Mononuclear cell (primary cell): ENCODE measurements at regions not wholly inside any gene's neighbourhood (a gene's known extent, or its start where the extent isn't known, plus 50 kb on each side); places are given as distances from the start of the nearest gene placed in this dataset.
"Not testable (repeated sequence)": the region's sequence is repeated elsewhere in the genome, so short reads cannot be mapped to it uniquely, and the experiment has no call there.

ENCODE experiments used
- H3K27me3 ChIP-seq: 2 replicates; pipeline ENCODE4 v1.6.0; 2011; ENCODE audit warnings: low read length, control low read depth; ENCODE audit not compliant: insufficient read depth
- H3K4me1 ChIP-seq: 2 replicates; pipeline ENCODE4 v1.5.1; 2011; ENCODE audit warnings: mild to moderate bottlenecking, low read length, control low read depth; ENCODE audit not compliant: insufficient read depth
- H3K4me3 ChIP-seq: 2 replicates; pipeline ENCODE4 v1.5.1; 2011; ENCODE audit warnings: mild to moderate bottlenecking, low read length, moderate library complexity
- H3K9me3 ChIP-seq: 2 replicates; pipeline ENCODE4 v1.5.1; 2011; ENCODE audit warnings: low read depth, mild to moderate bottlenecking, control low read depth, low read length

DNA sequence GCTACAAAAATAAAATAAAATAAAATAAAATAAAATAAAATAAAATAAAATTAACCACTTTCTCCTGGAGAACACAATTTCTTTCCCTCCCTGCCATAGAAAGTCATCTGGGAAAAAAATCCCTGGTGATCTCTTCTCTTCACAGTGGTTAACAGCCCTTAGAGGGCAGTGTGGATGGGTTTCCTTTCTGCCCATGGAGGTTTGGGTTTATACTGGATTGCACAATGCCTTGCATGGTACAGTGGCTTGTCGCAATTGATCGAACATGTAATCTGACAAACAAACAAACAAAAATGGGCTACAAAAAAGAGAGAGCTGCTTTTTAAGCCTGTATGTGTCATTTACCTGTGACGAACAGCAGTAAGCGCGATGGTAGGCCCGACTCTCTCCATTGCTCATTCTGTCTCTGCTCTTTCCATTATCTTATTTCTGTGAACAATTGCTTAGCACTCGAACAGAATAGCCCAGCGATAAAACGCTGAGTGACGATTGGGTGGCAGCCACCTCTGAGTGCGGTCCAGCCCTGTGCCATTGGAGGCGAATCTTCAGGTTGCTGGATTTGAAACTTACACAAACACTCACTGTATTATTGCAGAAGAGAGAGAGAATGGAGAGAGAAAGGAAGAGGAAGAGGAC, 166.1 kb downstream of the CD83 start:
- Histone ChIP-seq H3K9me3 (no peaks in the 10 kb centered on the region), H3K4me1 (peaks cover 5% of the 10 kb centered on the region), H3K27me3 (no peaks in the 10 kb centered on the region), H3K4me3 (no peak overlapping the region)

DNA sequence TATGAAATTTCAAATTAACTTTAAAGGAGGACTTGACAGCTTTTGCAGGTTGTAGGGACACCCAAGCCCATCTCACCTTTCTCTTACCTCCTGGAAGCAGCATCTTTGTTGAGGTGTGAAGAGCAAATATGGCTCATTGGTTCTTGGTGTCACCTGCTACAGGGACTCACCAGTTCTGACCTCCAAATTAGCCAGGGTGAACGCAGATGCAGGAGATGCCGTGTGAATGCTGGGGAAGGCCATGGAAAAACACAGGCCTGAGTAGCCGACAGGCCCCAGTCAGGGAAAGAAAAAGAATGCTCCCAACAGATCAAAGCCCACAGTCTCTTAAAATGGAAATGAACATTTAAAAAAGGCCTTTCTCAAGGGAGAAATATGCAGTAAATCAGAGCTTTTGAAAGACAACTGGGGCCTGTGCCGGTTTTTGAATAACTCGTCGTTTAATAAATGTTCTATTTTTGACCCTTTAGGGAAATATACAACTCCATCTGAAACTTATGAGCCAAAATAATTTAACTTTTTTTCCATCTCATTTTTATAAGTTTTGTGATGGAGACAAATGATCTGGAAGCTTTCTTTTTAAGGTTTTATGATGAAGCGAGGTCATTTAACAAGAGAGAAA, 167.5 kb downstream of the CD83 start:
- Histone ChIP-seq H3K4me3 (no peak overlapping the region), H3K4me1 (no peaks in the 10 kb centered on the region), H3K27me3 (no peaks in the 10 kb centered on the region), H3K9me3 (no peaks in the 10 kb centered on the region)

DNA sequence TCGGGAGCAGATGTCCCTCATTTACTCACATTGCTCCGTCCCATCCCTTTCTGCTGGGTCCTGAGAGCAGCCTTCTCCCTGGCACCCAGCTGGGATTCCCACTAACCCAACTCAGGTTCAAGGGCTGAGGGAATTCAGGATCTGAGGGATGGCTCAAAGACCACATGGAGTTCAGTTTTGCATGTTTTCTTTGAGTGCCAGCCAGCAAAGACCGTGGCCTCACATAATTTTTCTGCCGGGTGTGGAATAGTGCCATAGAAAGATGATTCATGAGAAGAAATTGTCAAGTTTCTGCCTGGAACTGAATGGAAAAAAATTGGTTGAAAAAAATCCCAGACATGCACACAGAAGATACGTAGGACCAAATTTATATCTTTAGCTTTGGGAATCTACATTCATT, 168.6 kb downstream of the CD83 start:
- Histone ChIP-seq H3K27me3 (no peaks in the 10 kb centered on the region), H3K4me1 (no peaks in the 10 kb centered on the region), H3K4me3 (no peak overlapping the region), H3K9me3 (no peaks in the 10 kb centered on the region)

DNA sequence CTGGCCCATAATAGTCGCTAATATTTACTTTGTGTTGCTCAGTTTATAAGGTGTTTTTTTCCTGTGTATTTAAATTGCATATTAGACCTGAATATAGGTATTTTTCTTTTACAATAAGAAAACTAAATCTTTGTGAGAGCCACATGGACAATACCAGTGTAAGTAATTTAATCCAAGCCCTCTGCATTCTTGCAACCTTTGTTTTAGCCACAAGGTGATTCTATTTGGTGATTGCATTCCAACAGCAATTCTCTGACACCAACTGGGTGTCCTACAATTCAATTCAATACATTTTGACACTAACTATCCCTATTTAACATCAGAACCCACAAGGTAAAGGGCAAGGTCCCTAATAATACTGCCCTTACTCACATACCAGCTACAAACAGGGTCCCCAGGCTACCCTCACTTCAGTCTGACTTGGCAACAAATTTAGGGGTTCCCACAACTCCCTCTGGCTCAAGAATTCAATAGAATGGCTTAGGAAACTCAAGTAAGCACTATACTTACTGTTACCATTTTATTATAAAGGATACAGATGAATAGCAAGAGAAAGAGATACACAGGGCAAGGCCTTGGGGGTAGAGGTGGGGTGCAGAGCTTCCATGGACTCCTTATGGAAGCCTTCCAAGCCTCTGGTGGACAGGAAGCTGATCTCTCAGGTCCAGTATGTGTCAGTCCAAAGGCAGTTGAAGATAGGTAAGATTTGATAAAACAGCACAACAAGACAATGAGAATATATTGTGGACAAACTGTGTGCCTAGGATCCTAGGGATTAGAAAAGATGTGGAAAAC, 169.3 kb downstream of the CD83 start:
- no peak overlapping the region for H3K4me3 ChIP-seq

DNA sequence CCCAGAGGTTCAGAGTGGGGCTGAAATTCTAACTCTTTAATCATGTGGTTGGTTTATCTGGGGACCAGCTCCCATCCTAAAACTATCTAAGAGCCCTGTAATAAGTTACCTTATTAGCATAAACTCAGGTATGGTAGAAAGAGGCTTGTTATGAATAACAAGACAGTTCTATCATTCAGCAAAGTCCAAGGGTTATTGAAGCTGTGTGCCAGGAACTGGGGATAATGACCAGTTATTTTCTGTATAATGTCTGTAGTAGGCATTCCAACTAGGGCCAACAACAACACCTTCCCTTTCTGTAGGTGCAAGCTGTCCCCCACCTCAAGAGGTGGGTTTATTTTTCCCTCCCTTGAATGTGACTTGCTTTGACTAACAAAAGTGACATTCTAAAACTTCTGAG, 170.1 kb downstream of the CD83 start:
- no peak overlapping the region for H3K4me3 ChIP-seq
- no peaks in the 10 kb centered on the region for H3K4me1 ChIP-seq
- no peaks in the 10 kb centered on the region for H3K9me3 ChIP-seq
- no peaks in the 10 kb centered on the region for H3K27me3 ChIP-seq

More for the DNA sequence above, 169.3 kb downstream of the CD83 start:
- H3K27me3 ChIP-seq: no peaks in the 10 kb centered on the region
- H3K4me1 ChIP-seq: no peaks in the 10 kb centered on the region
- H3K9me3 ChIP-seq: no peaks in the 10 kb centered on the region

DNA sequence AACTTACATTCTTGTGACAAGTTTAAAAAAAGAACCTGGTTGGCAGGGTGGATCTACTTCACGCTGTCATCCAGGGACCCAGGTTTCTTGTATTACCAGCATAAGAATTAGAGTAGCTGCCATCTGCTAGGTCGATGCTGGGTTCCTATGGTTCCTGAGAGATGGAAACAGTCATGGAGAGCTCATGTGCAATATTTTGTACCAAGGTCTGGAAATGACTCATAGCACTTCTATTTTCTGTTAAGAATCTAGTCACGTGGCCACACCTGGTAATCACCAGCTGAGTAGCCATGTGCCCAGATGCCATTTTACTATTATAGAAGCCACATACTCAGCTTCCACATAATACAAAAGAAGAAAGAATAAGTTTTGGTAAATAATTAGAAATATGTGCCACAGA, 171.3 kb downstream of the CD83 start:
- Histone ChIP-seq H3K9me3 (no peaks in the 10 kb centered on the region), H3K27me3 (no peaks in the 10 kb centered on the region), H3K4me3 (no peak overlapping the region), H3K4me1 (no peaks in the 10 kb centered on the region)

DNA sequence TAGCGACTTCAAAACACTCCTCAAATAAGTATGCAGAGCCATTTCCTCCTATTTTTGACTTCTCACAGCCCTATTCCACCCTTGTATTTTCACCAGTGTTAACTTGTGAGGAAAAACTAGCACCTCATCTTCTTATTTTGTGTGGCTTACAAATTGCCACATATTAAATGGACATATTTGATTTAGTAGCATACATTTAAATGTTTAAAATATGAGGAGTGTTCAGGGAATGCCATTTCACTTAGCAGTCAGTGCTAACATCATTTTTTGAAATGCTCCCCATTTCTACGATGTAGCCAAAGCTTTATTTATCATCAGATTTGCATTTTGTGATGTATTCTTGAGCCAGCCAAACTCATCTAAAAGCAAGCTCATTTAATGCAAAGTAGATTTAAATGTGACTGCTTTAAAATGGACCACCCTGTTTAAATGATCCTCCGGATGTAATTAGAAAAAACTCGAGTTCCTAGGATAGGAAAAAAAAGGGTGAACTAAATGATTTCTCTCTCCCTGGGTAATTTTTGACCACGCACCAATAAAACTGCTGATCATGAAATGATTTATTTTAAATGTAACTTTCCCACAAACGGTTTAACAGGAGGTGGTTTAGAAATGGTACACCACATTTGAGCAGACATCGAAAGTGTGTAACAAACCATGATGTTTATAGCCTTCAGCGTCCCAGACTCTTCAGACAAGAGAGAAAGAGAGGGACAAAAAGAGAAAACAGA, 172.6 kb downstream of the CD83 start:
- Histone ChIP-seq H3K9me3 (no peaks in the 10 kb centered on the region), H3K27me3 (no peaks in the 10 kb centered on the region), H3K4me1 (no peaks in the 10 kb centered on the region), H3K4me3 (no peak overlapping the region)

DNA sequence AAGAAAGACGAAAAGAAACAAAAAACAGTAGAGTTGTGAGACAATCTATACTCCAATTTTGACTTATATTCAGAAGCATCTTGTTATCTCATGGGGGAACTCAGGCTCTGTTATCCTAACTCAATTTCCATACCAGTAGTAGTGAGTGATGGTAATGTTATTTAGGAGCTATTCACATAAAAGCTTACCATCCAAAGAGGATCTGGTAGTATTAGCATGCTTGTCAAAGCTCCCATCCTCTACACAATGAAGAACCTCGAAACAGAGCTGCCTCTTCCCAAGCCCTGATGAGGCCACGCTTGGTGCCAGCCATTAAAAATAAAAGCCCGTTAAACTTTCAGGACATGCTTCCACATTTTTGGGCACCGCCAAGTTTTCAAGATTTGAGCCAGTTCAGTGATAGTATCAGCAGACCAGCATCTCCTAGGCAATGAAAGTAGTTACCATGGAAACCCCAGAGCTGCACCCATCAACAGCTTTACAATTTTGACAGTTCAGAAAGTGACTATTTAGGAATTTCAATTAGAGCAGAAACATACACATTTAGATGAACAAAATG, 173.3 kb downstream of the CD83 start:
- no peaks in the 10 kb centered on the region for H3K4me1 ChIP-seq
- no peak overlapping the region for H3K4me3 ChIP-seq
- H3K27me3 ChIP-seq: no peaks in the 10 kb centered on the region
- no peaks in the 10 kb centered on the region for H3K9me3 ChIP-seq

DNA sequence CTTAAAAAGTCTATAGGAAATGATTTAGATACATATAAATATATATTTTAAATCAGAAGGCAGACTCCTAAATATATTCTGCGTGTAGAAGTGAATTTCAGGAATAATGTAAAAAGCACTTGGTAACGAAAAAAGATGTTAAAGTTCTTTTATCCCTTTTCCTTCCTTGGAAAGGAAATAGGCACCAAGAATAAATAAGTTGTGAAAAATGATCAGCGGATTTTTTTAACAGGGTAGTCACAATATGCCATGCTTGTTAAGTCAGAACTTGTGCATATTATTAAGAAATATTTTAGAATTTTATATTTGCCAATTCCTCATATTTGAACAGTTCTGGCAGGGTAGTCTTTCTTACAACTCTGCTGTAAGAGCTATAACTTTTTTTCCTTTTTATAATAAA, 173.8 kb downstream of the CD83 start:
- no peaks in the 10 kb centered on the region for H3K27me3 ChIP-seq
- no peaks in the 10 kb centered on the region for H3K9me3 ChIP-seq
- H3K4me1 ChIP-seq: no peaks in the 10 kb centered on the region
- H3K4me3 ChIP-seq: no peak overlapping the region

DNA sequence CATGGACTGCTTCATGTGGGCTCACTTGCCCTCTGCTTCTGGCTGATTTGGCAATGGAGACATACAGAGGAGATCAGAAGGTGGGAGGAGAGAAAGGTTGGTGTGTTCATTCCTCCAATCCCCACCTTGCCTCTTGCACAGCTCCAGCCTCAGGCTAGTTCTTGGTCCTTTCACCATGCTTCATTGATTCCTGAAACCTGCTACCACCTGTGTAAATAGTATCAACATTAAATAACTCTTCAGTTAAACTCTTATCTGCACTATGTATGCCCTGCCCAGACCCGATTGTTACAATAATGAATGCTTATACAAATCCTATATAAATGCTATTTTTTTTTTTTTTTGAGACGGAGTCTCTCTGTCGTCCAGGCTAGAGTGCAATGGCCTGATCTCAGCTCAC, 174.5 kb downstream of the CD83 start:
- Histone ChIP-seq H3K9me3 (no peaks in the 10 kb centered on the region), H3K4me3 (no peak overlapping the region), H3K27me3 (no peaks in the 10 kb centered on the region), H3K4me1 (no peaks in the 10 kb centered on the region)

DNA sequence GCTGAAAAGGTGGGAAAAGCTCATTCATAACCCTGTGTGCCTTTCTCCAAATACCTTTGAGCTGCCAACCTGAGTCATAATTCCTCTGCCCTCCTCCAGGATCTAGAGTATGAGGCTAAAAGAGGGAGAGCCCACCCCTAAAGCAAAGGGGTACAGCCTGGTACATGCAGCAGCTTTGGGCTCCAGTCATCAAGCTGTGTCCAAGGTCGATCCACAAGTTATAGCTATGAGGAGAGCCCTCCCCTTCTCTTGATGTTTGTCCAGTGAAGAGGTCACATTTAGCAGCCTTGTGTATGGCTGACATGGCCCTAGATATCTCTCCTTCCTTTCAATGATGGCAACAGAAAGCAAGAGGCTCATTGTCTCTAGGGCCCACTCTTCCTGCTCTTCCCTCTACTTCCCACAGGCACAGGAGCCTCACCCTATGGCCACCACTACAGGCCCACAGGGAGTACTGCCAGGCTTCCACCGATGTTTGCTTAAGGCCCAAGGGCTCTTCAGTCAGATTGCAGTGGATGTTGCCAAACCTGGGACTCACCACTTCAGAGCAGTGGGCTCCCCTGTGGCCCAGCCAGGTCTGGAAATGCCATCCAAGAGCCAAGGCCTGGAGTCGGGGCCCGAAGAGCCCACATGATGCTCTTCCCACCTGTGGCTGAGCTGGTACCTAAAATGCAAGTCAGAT, 176.8 kb downstream of the CD83 start:
- Histone ChIP-seq H3K27me3 (no peaks in the 10 kb centered on the region), H3K4me3 (no peak overlapping the region), H3K4me1 (no peaks in the 10 kb centered on the region), H3K9me3 (no peaks in the 10 kb centered on the region)

DNA sequence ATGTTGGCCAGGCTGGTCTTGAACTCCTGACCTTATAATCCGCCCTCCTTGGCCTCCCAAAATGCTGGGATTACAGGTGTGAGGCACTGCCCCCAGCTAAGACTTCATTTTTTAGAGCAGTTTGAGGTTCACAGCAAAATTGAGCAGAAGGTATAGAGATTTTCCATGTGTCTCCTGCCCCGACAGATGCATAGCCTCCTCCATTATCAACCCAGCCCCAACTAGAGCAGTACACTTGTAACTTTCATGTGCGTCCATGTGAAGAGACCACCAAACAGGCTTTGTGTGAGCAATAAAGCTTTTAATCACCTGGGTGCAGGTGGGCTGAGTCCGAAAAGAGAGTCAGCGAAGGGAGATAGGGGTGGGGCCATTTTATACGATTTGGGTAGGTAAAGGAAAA, 179.1 kb downstream of the CD83 start:
- not testable (repeated sequence) for H3K9me3 ChIP-seq, H3K27me3 ChIP-seq, H3K4me3 ChIP-seq, H3K4me1 ChIP-seq

DNA sequence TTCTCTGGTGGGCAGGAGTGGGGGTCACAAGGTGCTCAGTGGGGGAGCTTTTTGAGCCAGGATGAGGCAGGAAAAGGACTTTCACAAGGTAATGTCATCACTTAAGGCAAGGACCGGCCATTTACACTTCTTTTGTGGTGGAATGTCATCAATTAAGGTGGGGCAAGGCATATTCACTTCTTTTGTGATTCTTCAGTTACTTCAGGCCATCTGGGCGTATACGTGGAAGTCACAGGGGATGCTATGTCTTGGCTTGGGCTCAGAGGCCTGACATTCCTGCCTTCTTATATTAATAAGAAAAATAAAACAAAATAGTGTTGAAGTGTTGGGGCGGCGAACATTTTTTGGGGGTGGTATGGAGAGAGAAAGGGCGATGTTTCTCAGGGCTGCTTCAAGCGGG, 179.5 kb downstream of the CD83 start:
- not testable (repeated sequence) for H3K4me3 ChIP-seq, H3K27me3 ChIP-seq, H3K9me3 ChIP-seq, H3K4me1 ChIP-seq

DNA sequence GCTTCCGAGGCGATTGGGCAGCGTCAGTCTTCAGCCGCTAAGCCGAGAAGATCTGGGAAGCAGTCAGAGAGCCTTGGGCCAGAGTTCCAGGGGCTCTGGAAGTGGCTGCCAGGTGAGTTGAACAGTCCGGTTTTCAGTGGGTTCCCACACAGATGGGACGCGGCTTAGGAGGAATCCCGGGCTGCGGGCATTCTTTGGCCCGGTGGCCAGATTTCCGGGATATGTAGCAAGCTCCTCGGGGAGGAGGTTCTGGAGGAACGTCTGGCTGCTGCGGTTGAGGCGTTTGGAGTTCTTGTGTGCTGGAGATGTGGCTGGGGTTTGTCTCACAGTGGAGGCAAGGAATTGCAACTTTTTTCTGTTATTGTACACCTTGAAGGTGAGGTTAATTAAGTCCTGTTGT, 182.6 kb downstream of the CD83 start:
- H3K27me3 ChIP-seq, H3K4me1 ChIP-seq, H3K9me3 ChIP-seq: not testable (repeated sequence)

DNA sequence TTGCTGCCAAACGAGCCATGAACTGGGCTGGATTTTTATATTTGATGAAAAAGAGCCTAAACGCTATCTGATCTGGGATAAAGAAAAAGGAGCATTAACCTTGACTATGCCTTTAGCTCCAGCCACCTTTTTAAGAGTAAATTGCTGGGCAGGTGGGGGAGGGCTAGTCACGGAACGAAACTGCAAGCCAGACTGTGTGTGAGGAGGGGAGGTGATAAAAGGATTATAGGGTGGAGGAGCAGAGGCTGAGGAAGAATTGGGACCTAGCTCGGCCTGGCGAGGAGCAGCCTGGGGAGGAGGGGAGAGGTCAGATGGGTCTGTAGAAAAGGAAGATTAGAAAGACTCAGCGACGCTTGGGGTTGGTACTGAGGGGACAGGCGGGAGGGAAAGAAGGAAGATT, 183.1 kb downstream of the CD83 start:
- not testable (repeated sequence) for H3K9me3 ChIP-seq, H3K4me1 ChIP-seq, H3K4me3 ChIP-seq, H3K27me3 ChIP-seq

More for the DNA sequence above, 182.6 kb downstream of the CD83 start:
- H3K4me3 ChIP-seq: not testable (repeated sequence)
